IMR-90 (cell line): ENCODE measurements at regions not wholly inside any gene's neighbourhood (a gene's known extent, or its start where the extent isn't known, plus 50 kb on each side); places are given as distances from the start of the nearest gene placed in this dataset.

ENCODE experiments used
- ATAC-seq: fragments of 200-7000 bp; cut with Tn5 transposase; 2 replicates; pipeline ENCODE4 v1.9.1; 2020; ENCODE audit warnings: low read depth, mild to moderate bottlenecking, moderate library complexity
- BruUV-seq: library from RNA; stranded (reverse); fragments of 400-500 nt; replicated peaks from 2 replicates; lab custom pipeline; 2021; lab: Mats Ljungman, UMichigan
- CTCF ChIA-PET: fragments of 300-600 bp; formaldehyde crosslinking; extraction: SDS; loops from one replicate; lab custom pipeline; 2021; ENCODE audit warnings: antibody characterized with exemption; lab: Yijun Ruan, JAX
- POLR2A ChIA-PET: fragments of 300-600 bp; sonication (Branson Sonifier 250); formaldehyde crosslinking; loops from one replicate; lab custom pipeline; 2022; ENCODE audit warnings: antibody characterized with exemption; ENCODE audit not compliant: unreplicated experiment; lab: Charles Lee
- DNase-seq: peaks from one replicate; pipeline ENCODE4 v3.0.0; 2013
- H2AFZ ChIP-seq: replicated peaks from 2 replicates; pipeline ENCODE3; 2013; ENCODE audit warnings: low read length, mild to moderate bottlenecking; ENCODE audit not compliant: poor library complexity
- H2AK5ac ChIP-seq: 2 replicates; pipeline ENCODE4 v1.6.1; 2013; ENCODE audit warnings: low read depth, low read length, inconsistent platforms
- H2AK9ac ChIP-seq: replicated peaks from 2 replicates; pipeline ENCODE3; 2013; ENCODE audit warnings: mild to moderate bottlenecking, low read depth, low read length, moderate library complexity; ENCODE audit not compliant: poor library complexity
- H2BK120ac ChIP-seq: 2 replicates; pipeline ENCODE4 v1.6.1; 2013; ENCODE audit warnings: low read depth, low read length, inconsistent platforms
- H2BK15ac ChIP-seq: 3 replicates; pipeline ENCODE4 v1.6.1; 2013; ENCODE audit warnings: low read depth, low read length, inconsistent platforms
- H2BK20ac ChIP-seq: 2 replicates; pipeline ENCODE4 v1.6.1; 2013; ENCODE audit warnings: low read depth, mild to moderate bottlenecking, inconsistent platforms, low read length, moderate library complexity
- H2BK5ac ChIP-seq: 2 replicates; pipeline ENCODE4 v1.6.1; 2013; ENCODE audit warnings: mild to moderate bottlenecking, low read depth, low read length, inconsistent platforms; ENCODE audit not compliant: poor library complexity, severe bottlenecking
- H3K14ac ChIP-seq: replicated peaks from 2 replicates; pipeline ENCODE4 v1.6.1; 2013; ENCODE audit warnings: low read depth, low read length, inconsistent platforms
- H3K18ac ChIP-seq: 2 replicates; pipeline ENCODE4 v1.6.1; 2013; ENCODE audit warnings: low read depth, low read length, control low read depth
- H3K23ac ChIP-seq: 2 replicates; pipeline ENCODE4 v1.6.1; 2013; ENCODE audit warnings: low read depth, low read length, inconsistent platforms
- H3K27ac ChIP-seq: 2 replicates; pipeline ENCODE4 v1.5.1; 2013; ENCODE audit warnings: mild to moderate bottlenecking, control low read depth, low read length; ENCODE audit not compliant: insufficient read depth
- H3K27me3 ChIP-seq: 2 replicates; pipeline ENCODE4 v1.6.1; 2013; ENCODE audit warnings: low read length; ENCODE audit not compliant: control insufficient read depth, insufficient read depth
- H3K36me3 ChIP-seq: 2 replicates; pipeline ENCODE4 v1.6.1; 2013; ENCODE audit warnings: low read length, mixed read lengths; ENCODE audit not compliant: control insufficient read depth, insufficient read depth
- H3K4ac ChIP-seq: 2 replicates; pipeline ENCODE4 v1.6.1; 2013; ENCODE audit warnings: low read depth, low read length, inconsistent platforms
- H3K4me1 ChIP-seq: 2 replicates; pipeline ENCODE4 v1.6.1; 2013; ENCODE audit warnings: low read length, mixed read lengths; ENCODE audit not compliant: control insufficient read depth, insufficient read depth
- H3K4me2 ChIP-seq: 2 replicates; pipeline ENCODE4 v1.6.1; 2013; ENCODE audit warnings: low read depth, mild to moderate bottlenecking, control low read depth, low read length, moderate library complexity
- H3K4me3 ChIP-seq: 2 replicates; pipeline ENCODE4 v1.5.1; 2013; ENCODE audit warnings: low read depth, mild to moderate bottlenecking, control low read depth, low read length, moderate library complexity; ENCODE audit not compliant: insufficient read depth
- H3K56ac ChIP-seq: 2 replicates; pipeline ENCODE4 v1.6.1; 2013; ENCODE audit warnings: low read length, inconsistent platforms; ENCODE audit not compliant: insufficient read depth; ENCODE audit errors: extremely low read depth
- H3K79me1 ChIP-seq, 2 experiments: 2 replicates each; pipeline ENCODE4 v1.6.1; 2013; ENCODE audit warnings: low read length in 2 of 2, inconsistent platforms in 1 of 2, low read depth in 1 of 2
- H3K9ac ChIP-seq: 2 replicates; pipeline ENCODE4 v1.6.1; 2013; ENCODE audit warnings: low read depth, low read length, control low read depth
- H3K9me1 ChIP-seq: 2 replicates; pipeline ENCODE4 v1.6.1; 2013; ENCODE audit warnings: low read length, inconsistent platforms; ENCODE audit not compliant: insufficient read depth
- H3K9me3 ChIP-seq: 2 replicates; pipeline ENCODE4 v1.6.1; 2013; ENCODE audit warnings: low read length; ENCODE audit not compliant: control insufficient read depth, insufficient read depth
- H4K20me1 ChIP-seq: 2 replicates; pipeline ENCODE4 v1.6.1; 2013; ENCODE audit warnings: low read length, inconsistent platforms; ENCODE audit not compliant: insufficient read depth
- H4K5ac ChIP-seq: 2 replicates; pipeline ENCODE4 v1.6.1; 2013; ENCODE audit warnings: mild to moderate bottlenecking, low read depth, low read length, control low read depth
- H4K8ac ChIP-seq, 2 experiments: 2 replicates each; pipeline ENCODE4 v1.6.1; 2013; ENCODE audit warnings: low read depth in 2 of 2, low read length in 2 of 2, control low read depth in 1 of 2, inconsistent platforms in 1 of 2
- H4K91ac ChIP-seq: 2 replicates; pipeline ENCODE4 v1.6.1; 2013; ENCODE audit warnings: low read depth, low read length, inconsistent platforms; ENCODE audit not compliant: insufficient read depth
- BHLHE40 ChIP-seq: fragments of 150-350 bp; IDR thresholded peaks from 2 replicates; pipeline ENCODE4 v1.6.1; 2016; ENCODE audit warnings: mild to moderate bottlenecking, low read depth, low read length
- FOS ChIP-seq: fragments of 150-350 bp; IDR thresholded peaks from 2 replicates; pipeline ENCODE4 v1.6.1; 2016; ENCODE audit warnings: low read depth, low read length
- MAZ ChIP-seq: IDR thresholded peaks from 2 replicates; pipeline ENCODE4 v1.6.1; 2012; ENCODE audit warnings: low read depth, mild to moderate bottlenecking, low read length, improper control_type of control experiment, moderate library complexity, borderline replicate concordance
- MXI1 ChIP-seq: IDR thresholded peaks from 2 replicates; pipeline ENCODE4 v1.6.1; 2012; ENCODE audit warnings: low read depth, mild to moderate bottlenecking, low read length, moderate library complexity, borderline replicate concordance
- POLR2A ChIP-seq: IDR thresholded peaks from 2 replicates; pipeline ENCODE4 v1.6.1; 2012; ENCODE audit warnings: mild to moderate bottlenecking, low read depth, low read length
- RAD21 ChIP-seq: IDR thresholded peaks from 2 replicates; pipeline ENCODE4 v1.6.1; 2012; ENCODE audit warnings: low read length, improper control_type of control experiment
- RCOR1 ChIP-seq: IDR thresholded peaks from 2 replicates; pipeline ENCODE4 v1.6.1; 2012; ENCODE audit warnings: mild to moderate bottlenecking, low read length, improper control_type of control experiment; ENCODE audit not compliant: insufficient replicate concordance
- WGBS, 2 experiments: methylation state at CpG; one replicate each; pipeline versions ENCODE4 v1.1.5 to v1.1.7; 2013; ENCODE audit warnings: missing lambda C conversion rate in 2 of 2; ENCODE audit not compliant: insufficient read length in 1 of 2; ENCODE audit errors: extremely low coverage in 2 of 2; 5-methylcytosine and 5-hydroxymethylcytosine counted together
- dilution Hi-C: fragments of 300-500 bp; cut with HindIII; formaldehyde crosslinking; loops from one replicate; pipeline ENCODE4 v1.14.3; 2018; ENCODE audit warnings: low sequenced_read_pairs; ENCODE audit not compliant: unreplicated experiment
- in situ Hi-C: fragments of 300-500 bp; cut with MboI; formaldehyde crosslinking; loops from 3 replicates; pipeline ENCODE4 v1.14.3; 2019; ENCODE audit warnings: low sequenced_read_pairs, inconsistent platforms, mixed read lengths
- intact Hi-C: fragments of 100-400 bp; cut with micrococcal nuclease; formaldehyde crosslinking; loops from 2 replicates; pipeline ENCODE4 v1.10.0; 2022
- TF ChIP-seq, protein P1 (sequence below): fragments of 150-350 bp; IDR thresholded peaks from 2 replicates; pipeline ENCODE4 v1.6.1; 2017; ENCODE audit warnings: mild to moderate bottlenecking, antibody characterized with exemption, low read length, low read depth
- TF ChIP-seq, protein P2 (sequence below): fragments of 150-350 bp; IDR thresholded peaks from 2 replicates; pipeline ENCODE4 v1.6.1; 2016; ENCODE audit warnings: low read depth, mild to moderate bottlenecking, low read length, moderate library complexity, borderline replicate concordance

- H3K9me1 ChIP-seq, result no peaks in the 10 kb centered on the region
- no peak overlapping the region for H3K4ac ChIP-seq
- H3K36me3 ChIP-seq, result no peaks in the 10 kb centered on the region
- H4K5ac ChIP-seq, result no peak overlapping the region
- dilution Hi-C loops, result no loop called here
- no peak overlapping the region for H3K14ac ChIP-seq
- in situ Hi-C loops, result no loop called here
- no peaks in the 10 kb centered on the region for H3K79me1 ChIP-seq
- H2BK120ac ChIP-seq, result no peak overlapping the region
- ChIA-PET POLR2A (no interaction called here), CTCF (no interaction called here)
- WGBS, 2 experiments, result 65% methylated on average over 8 of the region's 12 CpGs; no CpG with 5 or more reads in 1 of the 2 experiments
- no peak overlapping the region for H2AK9ac ChIP-seq
- H4K20me1 ChIP-seq, result no peaks in the 10 kb centered on the region
- H2AFZ ChIP-seq, result no peak overlapping the region
- H3K18ac ChIP-seq, result no peak overlapping the region
- intact Hi-C loops, result no loop called here
- H3K27ac ChIP-seq, result no peak overlapping the region
- H3K4me1 ChIP-seq, result no peaks in the 10 kb centered on the region
- H2BK15ac ChIP-seq, result no peak overlapping the region
- no peaks in the 10 kb centered on the region for H3K9me3 ChIP-seq
- peaks cover 47% of the 10 kb centered on the region for H3K27me3 ChIP-seq
- no peak overlapping the region for H3K9ac ChIP-seq
- no peak overlapping the region for H2AK5ac ChIP-seq
- H3K56ac ChIP-seq, result no peak overlapping the region
- BruUV-seq, result no TSS peak
- no peak overlapping the region for H3K4me3 ChIP-seq
- no peak overlapping the region for H2BK20ac ChIP-seq
- H3K4me2 ChIP-seq, result no peak overlapping the region
- no peak for DNase-seq
- no peak overlapping the region for H2BK5ac ChIP-seq
- H4K8ac ChIP-seq, result no peak overlapping the region
- TF ChIP-seq MAZ (no peak), FOS (no peak), MXI1 (no peak), BHLHE40 (no peak), RAD21 (no peak), POLR2A (no peak), RCOR1 (no peak)
- TF ChIP-seq, protein P1, sequence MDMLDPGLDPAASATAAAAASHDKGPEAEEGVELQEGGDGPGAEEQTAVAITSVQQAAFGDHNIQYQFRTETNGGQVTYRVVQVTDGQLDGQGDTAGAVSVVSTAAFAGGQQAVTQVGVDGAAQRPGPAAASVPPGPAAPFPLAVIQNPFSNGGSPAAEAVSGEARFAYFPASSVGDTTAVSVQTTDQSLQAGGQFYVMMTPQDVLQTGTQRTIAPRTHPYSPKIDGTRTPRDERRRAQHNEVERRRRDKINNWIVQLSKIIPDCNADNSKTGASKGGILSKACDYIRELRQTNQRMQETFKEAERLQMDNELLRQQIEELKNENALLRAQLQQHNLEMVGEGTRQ, result no peak
- TF ChIP-seq, protein P2, sequence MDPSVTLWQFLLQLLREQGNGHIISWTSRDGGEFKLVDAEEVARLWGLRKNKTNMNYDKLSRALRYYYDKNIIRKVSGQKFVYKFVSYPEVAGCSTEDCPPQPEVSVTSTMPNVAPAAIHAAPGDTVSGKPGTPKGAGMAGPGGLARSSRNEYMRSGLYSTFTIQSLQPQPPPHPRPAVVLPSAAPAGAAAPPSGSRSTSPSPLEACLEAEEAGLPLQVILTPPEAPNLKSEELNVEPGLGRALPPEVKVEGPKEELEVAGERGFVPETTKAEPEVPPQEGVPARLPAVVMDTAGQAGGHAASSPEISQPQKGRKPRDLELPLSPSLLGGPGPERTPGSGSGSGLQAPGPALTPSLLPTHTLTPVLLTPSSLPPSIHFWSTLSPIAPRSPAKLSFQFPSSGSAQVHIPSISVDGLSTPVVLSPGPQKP, result no peak
- ATAC-seq, result no peak
- H4K91ac ChIP-seq, result no peak overlapping the region
- H3K23ac ChIP-seq, result no peak overlapping the region
Measured at GRCh38 chr22:27066856-27067255, 409.5 kb downstream of the MIAT start.
